Activated CD4-positive, alpha-beta T cell treated with anti-CD3 and anti-CD28 coated beads, Interleukin-10, Interleukin-2, amounts not matched to agents 100 ng/mL and 50 ng/mL, durations not matched to agents 16 hours and 8 hours (primary cell): ENCODE measurements at regions not wholly inside any gene's neighbourhood (a gene's known extent, or its start where the extent isn't known, plus 50 kb on each side); places are given as distances from the start of the nearest gene placed in this dataset.

Experiments
- DNase-seq: peaks from one replicate; pipeline ENCODE4 v3.0.0-alpha.2; 2020

DNA sequence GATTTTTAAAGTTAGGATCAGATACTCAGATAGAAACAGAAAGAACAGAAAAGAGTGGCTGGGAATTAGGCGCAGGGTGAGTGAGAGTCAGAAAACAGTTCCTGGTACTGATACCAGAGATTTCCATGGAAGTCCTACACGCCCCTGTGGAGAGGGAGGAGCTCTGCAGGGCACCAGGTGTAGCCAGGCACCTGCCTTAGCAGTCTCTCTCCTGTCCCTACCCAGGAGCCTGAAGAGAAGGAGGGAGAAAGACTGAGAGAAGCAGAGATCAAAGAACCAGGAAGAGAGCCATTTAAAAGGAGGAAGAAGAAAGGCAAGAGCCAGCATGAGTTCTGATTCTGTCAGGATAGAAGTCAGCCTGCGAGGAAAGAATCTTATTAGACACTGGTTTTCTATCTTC is 65.0 kb downstream of the CBLN1 start:
- DNase-seq = no peak

DNA sequence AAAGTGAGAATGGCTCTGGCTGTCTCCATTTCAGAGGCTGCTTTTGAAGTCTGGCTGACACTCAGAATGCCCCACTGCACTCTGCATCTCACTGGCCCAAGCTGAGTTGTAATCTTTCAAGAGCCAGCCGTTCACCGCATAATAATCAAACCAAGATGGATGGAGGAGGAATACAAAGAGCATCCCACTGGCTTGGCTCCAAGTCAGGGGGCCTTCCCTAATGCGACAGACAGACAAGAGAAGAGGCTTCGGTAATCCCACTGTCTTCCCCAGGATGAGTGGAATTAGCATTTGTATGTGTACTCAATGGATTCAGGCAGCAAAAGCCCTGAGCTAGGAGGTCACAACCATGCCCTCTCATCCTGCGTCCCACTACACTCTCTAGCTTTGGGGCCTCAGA is 68.0 kb downstream of the CBLN1 start:
- DNase-seq = no peak

DNA sequence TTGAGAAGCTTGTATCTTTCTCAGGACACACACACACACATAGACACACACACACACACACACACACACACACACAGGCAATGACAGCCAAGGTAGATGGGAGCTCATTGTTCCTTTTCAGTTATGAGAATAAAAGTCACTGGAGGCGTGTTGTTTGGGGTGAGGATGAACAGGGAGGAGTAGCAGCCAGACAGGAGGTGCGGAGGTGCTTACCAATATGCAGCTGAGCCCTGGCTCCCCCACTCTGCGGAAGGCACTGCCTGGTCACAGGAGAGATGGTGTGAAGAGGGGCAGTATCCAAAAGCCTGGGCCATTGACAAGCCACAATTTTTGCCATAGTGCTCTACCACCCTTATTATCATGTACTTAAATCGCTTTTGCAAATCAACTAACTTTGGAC is 77.4 kb downstream of the CBLN1 start:
- DNase-seq = no peak

DNA sequence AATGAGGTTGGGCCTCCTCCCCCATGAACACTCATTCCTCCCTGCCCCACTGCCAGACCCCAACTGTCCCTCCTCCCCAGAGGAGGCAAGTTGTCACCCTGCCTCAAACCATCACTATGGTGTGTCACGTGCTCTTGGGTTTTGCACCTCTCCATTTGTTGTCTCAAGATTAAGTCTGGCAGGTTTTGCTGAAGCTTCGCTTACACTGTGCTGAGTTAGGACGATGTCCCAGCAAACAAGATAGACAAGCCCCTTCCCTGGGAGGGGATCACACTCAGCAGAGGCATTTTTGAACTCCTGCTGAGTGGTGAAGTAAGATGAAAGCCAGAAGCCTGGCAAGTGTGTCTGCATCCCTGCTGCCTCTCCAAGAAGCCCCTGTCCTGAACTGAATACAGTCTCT is 78.3 kb downstream of the CBLN1 start:
- DNase-seq = no peak

DNA sequence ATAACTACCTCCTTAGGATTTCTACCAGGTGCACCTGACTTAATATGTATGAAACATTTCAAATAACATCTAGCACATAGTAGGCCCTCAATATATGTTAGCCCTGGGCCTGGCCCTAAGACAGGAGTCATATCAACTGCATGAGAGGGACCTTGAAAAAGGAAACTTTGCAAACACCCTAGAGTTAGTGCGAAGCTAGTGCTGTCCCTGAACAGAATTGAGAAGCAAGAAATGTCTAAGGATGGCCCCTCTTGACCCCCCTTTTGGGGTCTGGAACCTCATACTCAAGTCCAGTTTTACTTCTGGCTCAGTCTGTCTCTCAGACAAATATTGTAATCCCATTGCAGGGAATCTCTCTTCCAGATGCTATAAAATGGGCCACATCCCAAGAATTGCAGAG is 80.5 kb downstream of the CBLN1 start:
- no peak for DNase-seq

DNA sequence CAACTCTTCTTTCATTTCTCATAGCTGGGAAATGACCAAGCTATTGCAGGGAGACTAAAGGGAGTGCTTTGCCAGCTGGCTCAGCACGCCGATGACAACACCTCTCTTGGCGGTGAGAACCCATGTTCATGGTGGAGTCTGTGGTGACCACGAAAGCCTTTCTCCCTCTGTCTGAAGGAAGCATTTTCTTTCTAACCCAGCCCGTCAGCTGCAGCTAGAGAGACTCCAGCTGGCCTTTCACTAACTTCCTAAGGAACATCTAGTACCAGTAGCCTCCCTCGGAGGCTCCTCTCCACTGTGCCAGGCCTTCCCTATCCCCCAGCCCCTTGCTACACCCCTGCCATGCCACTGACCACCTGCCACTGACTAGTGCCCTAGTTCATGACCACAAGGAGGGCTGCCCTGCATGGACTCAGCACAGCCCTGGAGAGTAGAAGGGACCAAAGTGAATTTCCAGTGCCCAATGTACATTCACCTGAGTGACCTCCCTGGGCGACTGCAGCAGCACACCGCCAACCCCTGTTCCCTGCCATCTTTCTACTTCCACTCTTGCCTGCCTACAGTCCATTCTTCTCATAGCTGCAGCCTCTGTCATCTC is 81.3 kb downstream of the CBLN1 start:
- DNase-seq = no peak

DNA sequence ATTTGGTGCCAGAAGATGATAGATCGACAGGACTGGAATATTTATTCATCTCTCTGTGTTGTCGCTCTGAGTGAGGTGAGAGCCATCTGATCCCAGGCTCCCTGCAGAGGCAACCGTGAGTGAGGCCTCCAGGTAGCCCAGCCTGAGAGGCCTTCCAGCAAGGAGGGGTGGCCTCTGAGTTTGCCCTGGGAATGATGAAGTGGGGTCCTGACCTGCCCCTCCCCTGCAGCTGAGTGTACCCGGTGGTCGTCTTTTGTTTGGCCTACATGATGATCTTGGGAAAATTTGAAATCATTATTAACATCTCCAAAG is 86.4 kb downstream of the CBLN1 start:
- DNase-seq = no peak

DNA sequence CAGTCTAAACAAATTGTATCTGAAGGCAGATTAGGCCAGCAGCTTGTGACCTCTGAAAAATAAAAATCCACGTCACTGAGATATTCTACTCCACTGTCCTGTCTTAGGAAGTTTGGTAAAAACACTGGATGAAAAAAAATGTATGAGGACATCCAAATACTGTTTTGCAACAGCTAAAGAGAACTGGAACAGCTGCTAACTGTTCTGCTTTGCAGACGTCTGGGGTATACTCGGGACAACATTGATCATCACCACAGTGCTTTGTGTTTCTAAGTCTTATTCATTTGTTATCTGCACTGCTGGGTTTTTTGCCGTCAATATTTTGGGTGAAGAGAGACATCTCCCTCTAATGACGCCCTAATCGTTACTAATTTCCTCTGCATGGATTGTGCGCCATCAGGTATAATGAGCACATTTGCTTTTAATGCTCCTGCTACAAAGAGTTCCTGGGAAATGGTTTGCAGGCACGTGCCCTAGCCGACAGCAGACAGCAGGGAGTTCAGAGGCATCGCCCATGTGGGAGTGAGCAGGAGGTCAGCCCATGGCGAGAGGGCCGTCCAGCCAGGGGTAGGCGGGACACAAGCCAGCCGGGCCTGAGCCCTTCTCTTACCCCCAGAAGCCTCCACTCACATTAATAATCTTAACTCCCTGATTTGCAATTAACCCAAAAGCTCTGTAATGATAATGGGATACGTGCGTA is 87.0 kb downstream of the CBLN1 start:
- no peak for DNase-seq

DNA sequence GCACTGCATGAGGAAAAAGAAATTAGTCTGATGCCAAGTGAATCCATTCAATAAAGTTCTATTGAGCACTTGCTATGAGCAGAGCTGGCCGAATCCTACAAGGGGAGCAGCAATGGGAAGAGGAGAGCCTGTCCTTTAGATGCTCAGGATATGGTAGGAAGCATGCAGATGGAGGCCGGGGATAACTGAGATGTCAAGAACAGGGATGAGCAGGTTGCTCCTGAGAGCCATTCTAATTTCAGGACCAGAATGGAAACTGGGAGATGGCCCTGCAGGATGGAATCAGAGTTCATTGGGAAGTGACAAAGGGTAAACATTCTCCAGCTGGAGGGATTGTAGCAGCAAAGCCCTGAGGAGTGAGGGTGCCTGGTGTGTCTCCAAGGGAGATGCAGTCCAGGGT is 88.0 kb downstream of the CBLN1 start:
- DNase-seq = no peak

DNA sequence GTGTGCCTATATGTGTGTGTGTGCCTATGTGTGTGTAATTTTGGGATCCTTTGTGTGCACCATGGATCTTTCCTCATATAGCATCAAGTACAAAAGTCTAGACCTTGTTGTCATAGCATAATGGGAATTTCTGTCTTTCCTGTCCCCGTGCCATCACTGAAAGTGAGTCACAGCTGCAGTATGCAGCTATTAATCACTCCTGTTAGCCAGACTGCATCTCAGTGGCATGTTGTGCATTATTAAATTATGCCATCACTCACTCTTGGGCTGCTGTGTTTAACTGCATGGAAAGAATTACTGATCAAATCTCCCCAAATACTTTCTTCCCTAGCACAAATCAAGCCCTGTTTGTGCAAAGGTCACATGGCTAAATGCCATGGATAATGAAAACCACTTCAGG is 92.4 kb downstream of the CBLN1 start:
- DNase-seq = no peak

DNA sequence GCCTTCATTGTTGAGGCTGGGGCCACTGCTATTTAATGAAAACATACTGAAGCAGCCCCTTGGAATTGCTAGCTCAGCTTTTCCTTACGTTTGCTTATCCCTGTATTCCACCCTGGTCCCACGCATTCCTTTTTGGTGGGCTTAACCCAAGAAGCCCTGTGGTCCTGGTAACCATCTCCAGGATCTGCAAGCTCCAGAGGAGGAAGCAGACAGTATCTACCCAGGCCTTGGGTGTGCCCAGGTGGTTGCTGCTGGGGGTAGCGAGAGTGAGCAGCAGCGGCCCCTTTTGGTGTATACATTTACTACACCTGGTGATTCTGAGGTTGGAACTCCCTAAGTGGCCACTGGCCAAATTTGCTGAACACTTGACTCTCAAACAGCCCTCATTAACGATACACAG is 97.7 kb downstream of the CBLN1 start:
- DNase-seq = peak; percentile 6

DNA sequence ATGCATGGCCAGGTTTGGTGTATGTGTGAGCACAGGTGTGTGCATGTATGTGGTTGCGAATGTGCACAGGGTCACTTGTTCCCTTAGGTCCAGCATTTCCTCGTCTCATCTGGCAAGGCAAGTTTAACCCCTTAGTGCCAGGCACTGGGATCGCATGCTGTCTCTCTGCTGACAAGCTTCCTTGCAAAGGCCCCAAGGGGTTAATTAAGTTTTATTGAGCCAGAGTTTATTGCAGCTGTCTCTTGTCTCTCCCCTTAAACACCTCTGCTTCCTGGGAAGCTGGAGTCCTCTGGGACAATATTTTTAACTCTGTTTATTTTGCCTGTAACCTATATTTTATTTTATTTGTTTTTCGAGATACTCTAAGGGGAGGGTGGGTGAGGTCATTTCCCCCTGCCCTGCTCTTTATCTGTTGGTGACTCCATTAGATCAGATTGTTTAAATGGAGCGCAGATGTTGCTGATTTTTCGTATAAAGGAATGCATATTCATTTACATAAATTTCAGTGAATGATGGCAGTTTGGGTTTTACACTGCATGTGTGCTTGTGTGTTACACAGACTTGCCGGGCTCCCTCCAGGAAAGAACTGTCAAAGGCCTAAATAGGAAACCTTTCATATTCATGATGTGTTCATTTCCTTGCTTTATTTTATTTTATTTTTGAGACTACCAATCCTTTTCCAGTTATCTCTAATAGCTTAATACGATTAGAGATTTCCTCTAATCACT is 99.7 kb downstream of the CBLN1 start:
- DNase-seq = no peak

DNA sequence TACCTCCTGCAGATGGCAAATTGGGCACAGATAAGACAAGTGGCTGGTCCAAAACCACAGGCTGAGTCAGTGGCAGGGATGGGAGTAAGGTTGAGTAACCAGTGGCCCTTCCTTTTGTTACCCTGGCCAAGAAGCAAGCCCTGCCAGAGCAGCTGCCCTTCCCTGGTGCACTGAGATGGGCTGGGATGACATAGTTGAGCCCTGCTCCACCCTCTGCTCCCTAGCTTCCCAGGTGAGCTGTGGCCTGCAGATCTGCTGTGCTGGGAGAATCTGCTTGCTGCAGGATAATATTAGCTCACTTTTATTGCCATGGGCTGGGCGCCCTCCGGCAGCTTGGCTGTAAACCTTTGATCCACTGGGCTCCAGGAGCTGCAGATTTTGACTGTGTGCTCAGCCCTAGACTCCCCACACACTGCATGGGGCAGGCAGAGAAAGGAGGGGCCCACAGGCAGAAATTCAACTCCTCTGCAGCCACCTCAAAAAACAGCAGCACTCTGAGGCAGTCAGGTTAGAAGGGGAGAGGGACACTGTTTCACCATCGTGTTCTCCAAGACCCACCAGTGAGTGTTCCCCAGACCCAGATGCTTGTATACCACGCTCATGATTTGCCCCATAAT is 101.8 kb downstream of the CBLN1 start:
- DNase-seq = no peak

DNA sequence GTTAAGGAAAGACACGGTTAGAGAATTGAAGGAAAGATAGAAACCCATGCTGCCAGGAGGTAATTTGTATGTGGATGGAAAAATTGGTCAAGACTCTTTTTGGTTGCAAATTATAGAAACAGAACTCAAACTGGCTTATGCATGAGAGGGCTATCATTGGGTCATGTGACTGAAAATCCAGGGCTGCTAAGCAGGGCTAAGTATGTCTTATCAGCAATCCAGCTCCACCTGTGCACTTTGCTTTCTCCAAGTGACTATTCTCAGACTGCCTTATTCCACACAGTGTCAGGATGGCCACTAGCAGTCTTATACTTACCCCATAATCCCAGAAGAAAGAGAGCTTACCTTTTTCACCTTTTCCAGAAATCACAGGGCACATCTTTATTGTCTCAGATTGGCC is 113.5 kb downstream of the CBLN1 start:
- no peak for DNase-seq

DNA sequence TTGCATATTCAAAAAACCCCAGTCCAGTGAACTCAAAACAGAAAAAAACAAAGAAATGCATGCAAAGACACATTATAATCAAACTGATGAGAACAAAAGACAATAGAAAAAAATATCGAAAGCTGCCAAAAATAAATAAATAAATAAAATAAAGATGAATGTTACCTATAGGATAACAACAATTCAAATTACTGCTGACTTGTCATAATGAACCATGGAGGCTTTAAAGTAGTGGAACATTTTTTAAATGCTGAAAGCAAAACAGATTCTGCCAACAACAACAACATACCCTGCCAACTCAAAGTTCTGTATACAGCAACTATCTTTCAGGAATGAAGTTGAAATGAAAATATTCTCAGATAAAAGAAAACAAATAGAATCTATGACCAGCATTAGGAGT is 116.6 kb downstream of the CBLN1 start:
- no peak for DNase-seq

DNA sequence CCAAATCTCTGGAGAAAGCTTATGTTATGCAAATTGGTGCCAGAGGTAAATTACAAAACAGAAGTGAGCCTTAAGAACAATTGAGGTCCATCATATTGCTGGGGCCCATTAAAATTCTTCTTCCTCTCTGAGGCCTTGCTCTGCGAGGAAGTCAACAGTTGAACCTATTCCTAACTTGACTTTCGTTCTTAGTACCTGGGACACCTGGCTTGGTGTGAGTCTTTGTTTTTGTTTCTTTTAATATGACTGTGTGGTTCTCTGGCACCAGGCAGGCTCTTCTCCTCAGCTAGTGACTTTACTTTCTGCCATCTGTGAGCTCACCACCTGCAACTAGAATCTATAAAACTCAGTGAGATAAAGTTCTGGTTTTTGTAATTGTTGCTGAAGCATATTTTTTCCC is 120.4 kb downstream of the CBLN1 start:
- DNase-seq = no peak

DNA sequence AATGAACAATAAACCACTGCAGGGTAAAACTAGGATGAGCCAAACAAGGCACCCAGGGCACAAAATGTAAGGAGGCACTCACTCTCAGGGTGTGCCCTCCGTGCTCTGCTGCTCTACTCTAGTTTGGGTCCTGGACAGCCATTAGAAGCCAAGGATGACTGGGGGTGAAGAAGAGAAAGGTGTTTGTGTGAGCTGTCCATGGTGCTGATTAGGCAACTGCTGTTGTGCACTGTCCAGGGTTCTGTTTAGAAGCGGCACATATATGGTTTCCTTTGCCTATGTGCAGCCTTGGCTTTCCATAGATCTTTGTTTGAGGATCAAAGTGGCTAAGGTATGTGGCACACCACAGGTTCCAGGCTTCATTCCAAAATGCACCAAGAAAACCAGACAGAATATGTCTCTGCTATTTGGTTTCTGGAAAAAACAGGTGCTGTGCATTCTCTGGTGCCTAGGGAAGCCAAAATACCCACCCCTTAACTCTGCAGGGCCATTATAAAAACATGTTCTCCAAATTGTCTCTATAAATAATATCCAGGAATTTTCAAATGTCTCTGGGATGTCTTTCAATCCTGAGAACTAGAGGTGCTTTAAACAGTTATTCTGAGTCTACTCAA is 123.5 kb downstream of the CBLN1 start:
- DNase-seq = peak; percentile 16

DNA sequence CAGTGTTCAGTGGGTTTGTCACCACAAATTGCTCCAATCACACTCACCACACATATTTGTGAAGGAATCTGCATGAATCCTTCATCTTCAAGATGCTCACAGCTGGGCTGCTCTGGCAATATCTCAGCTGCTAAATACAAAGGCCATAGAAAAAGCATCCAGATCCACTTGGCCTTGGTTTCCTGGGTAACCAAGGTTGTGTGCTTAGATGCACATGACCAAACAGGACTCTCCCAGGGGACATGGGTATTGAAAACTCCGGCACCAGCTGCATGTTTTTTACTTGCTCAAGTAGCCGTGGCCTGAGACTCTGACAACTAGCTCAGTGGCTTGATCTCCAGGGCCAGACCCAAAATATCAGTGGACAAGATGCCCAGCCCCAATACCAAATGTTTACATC is 131.3 kb downstream of the CBLN1 start:
- no peak for DNase-seq

DNA sequence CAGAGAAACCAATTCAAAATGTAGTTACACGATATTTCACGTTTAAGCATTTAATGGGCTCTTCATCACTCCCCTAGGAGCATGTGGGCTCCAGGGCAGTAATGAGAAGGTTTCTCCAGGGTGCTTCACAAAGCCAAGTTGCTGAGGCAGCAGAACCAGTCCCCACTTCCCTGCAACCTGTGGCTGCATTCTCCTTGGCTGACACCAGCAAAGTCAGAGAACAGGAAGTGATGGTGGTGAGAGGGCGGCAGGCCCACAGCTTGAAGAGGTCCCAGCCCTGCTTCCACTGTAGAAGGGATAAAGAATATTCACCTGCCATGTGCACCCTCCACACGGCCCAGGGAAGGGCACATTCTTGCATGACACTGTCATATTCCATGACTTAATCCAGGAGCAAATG is 133.2 kb downstream of the CBLN1 start:
- DNase-seq = no peak

DNA sequence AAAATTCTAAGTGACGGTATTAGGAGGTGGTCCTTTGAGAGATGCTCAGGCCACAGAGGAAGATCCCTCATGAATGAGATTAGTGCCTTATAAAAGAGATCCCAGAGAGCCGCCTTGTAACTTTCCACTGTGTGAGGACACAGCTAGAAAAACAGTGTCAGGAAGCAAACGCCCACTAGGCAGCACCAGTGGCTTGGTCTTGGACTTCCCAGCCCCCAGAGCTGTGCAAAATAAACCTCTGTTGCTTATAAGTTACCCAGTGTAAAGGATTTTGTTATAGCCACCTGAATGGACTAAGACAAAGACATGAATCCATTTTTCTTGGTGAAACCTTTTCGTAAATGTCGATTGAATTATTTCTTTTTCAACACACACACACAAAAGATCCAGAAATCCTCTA is 141.0 kb downstream of the CBLN1 start:
- no peak for DNase-seq

DNA sequence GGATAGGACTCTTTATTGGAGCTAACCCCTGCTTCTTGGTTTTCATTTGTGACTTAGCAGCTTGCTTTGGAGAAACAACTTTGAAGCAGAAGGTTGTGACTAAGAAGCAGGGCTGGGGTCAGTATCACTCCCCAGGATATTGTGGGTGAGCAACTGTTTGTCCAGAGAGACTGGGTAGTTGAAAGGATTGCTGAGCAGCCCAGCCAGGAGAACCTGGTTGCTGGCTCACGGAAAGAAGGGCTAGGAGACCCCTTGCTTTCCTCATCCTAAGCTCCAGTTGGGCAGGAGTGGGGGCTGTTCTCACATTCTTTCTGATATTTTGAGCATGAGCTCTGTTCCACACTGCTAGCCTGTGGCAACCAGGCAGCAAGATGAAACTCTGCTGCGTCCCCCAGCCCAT is 151.2 kb downstream of the CBLN1 start:
- DNase-seq = no peak

DNA sequence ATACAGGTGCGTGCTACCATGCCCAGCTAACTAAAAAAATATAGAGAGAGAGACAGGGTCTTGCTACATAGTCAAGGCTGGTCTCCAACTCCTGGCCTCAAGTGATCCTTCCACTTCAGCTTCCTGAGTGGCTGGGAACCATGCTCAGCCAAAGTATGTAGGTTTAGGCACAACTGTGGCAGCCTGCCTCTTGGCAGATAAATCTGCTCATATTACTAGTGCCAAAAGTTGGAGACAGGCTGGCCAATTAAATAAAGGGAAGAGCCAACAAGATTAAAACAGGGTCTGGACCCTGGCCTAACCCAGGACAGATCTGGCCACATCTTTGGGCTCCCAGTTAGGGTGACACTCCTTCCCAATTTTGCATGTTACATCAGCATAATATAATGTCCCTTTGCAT is 151.7 kb downstream of the CBLN1 start:
- no peak for DNase-seq

DNA sequence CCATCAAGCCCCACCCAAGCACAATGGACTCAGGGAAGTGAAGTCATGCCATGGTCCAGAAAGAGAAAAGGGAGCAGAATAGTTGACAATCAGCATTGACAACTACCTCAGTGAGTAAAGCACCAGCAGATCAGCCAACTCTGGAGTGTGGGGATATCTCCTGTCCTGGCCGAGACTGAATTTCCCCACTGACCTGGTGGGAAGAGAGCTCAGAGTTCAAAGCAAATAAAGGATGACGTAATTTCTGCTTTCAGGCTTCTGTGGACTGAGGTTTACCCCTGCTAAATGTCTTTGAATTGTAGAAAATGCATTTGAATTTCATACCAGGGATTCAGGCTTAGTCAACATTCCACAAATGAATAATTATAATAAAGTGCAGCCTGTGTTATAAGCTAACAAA is 152.9 kb downstream of the CBLN1 start:
- no peak for DNase-seq

DNA sequence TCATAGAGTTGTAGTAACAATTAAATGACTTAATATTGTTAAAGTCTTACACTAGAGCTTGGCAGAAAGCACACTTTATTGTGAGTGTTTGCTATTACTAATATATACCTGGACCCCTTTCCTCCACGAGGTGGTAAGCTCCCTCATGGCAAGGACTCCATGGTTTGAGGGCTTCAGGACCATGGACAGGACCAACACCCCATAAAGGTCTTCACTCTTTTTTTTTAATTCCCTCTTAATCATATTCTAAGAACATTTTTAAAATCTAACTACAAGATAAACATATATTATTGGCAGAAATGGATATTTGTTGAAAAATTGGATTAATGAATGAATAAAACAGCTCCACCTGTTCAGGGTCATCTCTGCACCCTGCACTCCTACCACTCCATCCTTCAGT is 154.5 kb downstream of the CBLN1 start:
- no peak for DNase-seq
